Chondrocyte (in vitro differentiated cells): ENCODE measurements at regions not wholly inside any gene's neighbourhood (a gene's known extent, or its start where the extent isn't known, plus 50 kb on each side); places are given as distances from the start of the nearest gene placed in this dataset.

ENCODE experiments used
- DNase-seq: peaks from one replicate; pipeline ENCODE4 v3.0.0; 2021; ENCODE audit warnings: mixed read lengths, low spot score
- H3K27ac Mint-ChIP-seq: one replicate; pipeline ENCODE4 v1.8.0; 2021; ENCODE audit warnings: mild to moderate bottlenecking, moderate library complexity, mixed read lengths; ENCODE audit not compliant: unreplicated experiment
- H3K27me3 Mint-ChIP-seq: 2 replicates; pipeline ENCODE4 v1.8.0; 2021; ENCODE audit warnings: low read depth, mixed read lengths
- H3K36me3 Mint-ChIP-seq: 2 replicates; pipeline ENCODE4 v1.8.0; 2021; ENCODE audit warnings: low read depth, mixed read lengths
- H3K4me1 Mint-ChIP-seq: 2 replicates; pipeline ENCODE4 v1.8.0; 2021; ENCODE audit warnings: low read depth, mild to moderate bottlenecking, mixed read lengths
- H3K4me3 Mint-ChIP-seq: one replicate; pipeline ENCODE4 v1.8.0; 2021; ENCODE audit warnings: mild to moderate bottlenecking, moderate library complexity, mixed read lengths; ENCODE audit not compliant: unreplicated experiment
- H3K9me3 Mint-ChIP-seq: 2 replicates; pipeline ENCODE4 v1.8.0; 2021; ENCODE audit warnings: low read depth, mixed read lengths
- CTCF ChIP-seq: fragments of 200-600 bp; sonication (generic); IDR thresholded peaks from 2 replicates; pipeline ENCODE4 v1.5.0; 2021; ENCODE audit warnings: antibody characterized with exemption, mild to moderate bottlenecking, moderate library complexity

- H3K9me3 Mint-ChIP-seq = peaks cover 10% of the 10 kb centered on the region
- no peak for TF ChIP-seq CTCF
- H3K4me3 Mint-ChIP-seq = no peak overlapping the region
- DNase-seq = no peak
- no peak overlapping the region for H3K27ac Mint-ChIP-seq
- no peaks in the 10 kb centered on the region for H3K36me3 Mint-ChIP-seq
- peaks cover 10% of the 10 kb centered on the region for H3K27me3 Mint-ChIP-seq
- no peaks in the 10 kb centered on the region for H3K4me1 Mint-ChIP-seq
These were observed 619.5 kb downstream of the BCL11A start for GRCh38 chr2:59933948-59934347.

- Mint-ChIP-seq H3K27ac (no peak overlapping the region), H3K27me3 (peaks cover 10% of the 10 kb centered on the region), H3K4me3 (no peak overlapping the region), H3K36me3 (no peaks in the 10 kb centered on the region), H3K4me1 (no peaks in the 10 kb centered on the region), H3K9me3 (peaks cover 10% of the 10 kb centered on the region)
- DNase-seq = no peak
- TF ChIP-seq CTCF = no peak
These were observed 621.1 kb downstream of the BCL11A start for GRCh38 chr2:59932341-59932740.

DNA sequence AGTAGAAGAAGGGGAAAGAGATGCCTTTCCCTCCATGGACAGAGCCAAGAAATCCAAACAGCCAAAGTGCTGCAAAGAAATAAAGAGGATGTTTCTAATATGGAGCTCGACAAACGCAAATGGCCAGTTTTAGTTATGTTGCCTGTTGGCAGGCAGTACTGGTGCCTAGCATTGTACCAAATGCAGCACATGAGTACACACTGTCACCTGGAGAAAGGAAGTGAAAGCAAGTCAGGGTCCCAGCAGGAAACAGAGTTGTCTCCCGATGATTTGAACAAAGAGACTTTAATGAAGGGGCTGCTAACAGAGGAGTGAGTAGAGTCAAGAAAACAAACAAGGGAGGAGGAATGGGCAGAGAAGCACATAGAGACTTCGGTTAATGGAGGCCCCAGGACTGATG, 623.0 kb downstream of the BCL11A start:
- Mint-ChIP-seq H3K27me3 (peaks cover 15% of the 10 kb centered on the region), H3K4me3 (no peak overlapping the region), H3K9me3 (peaks cover 10% of the 10 kb centered on the region), H3K27ac (no peak overlapping the region), H3K4me1 (no peaks in the 10 kb centered on the region), H3K36me3 (no peaks in the 10 kb centered on the region)
- no peak for TF ChIP-seq CTCF
- no peak for DNase-seq

DNA sequence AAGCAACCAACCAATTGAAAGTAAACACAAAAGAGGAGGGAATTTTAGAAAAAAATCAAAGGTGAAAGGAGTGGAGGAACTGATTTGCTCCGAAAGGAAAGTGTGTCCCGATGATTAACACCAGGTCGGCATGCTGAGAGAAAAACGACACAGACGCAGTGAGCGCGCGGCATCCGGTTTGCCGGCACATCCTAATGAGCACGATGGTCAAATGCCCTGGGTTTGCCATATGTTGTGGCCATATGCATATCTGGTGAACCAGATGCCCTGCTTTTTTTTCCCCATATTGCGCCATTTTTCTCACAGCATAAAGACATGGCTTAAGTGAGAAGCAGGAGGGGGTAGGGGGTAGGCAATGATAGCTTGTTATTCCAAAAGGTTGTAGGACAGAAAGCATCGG, 626.7 kb downstream of the BCL11A start:
- TF ChIP-seq CTCF = no peak
- no peak for DNase-seq
- peaks cover 16% of the 10 kb centered on the region for H3K27me3 Mint-ChIP-seq
- H3K9me3 Mint-ChIP-seq = peaks cover 3% of the 10 kb centered on the region
- no peaks in the 10 kb centered on the region for H3K36me3 Mint-ChIP-seq
- no peaks in the 10 kb centered on the region for H3K4me1 Mint-ChIP-seq
- no peak overlapping the region for H3K4me3 Mint-ChIP-seq
- H3K27ac Mint-ChIP-seq = no peak overlapping the region

DNA sequence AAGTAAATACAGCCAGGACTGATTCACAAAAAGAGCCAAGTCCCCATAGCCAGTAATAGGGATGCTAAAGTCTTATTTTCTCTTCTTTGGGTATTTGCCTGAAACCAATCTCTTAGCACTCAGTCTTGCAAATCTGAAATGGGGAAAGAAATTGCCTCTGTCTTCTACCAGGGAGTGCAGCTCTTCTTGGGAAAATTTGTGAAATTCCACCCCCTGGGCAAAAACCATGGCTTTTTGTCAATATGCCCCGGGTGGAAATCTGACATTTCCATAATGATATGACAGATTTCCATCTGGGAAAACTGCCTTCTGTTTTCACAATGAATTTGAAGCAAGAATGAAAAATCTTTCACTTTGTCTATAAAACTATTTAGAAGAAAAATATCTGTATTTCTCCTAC, 628.1 kb downstream of the BCL11A start:
- Mint-ChIP-seq H3K27ac (no peak overlapping the region), H3K36me3 (no peaks in the 10 kb centered on the region), H3K4me1 (no peaks in the 10 kb centered on the region), H3K9me3 (no peaks in the 10 kb centered on the region), H3K27me3 (peaks cover 12% of the 10 kb centered on the region), H3K4me3 (no peak overlapping the region)
- DNase-seq = no peak
- no peak for TF ChIP-seq CTCF
